Astrocyte of the spinal cord (primary cell): ENCODE measurements at regions not wholly inside any gene's neighbourhood (a gene's known extent, or its start where the extent isn't known, plus 50 kb on each side); places are given as distances from the start of the nearest gene placed in this dataset.

ENCODE experiments used
- DNase-seq: peaks from one replicate; pipeline ENCODE4 v3.0.0; 2011; ENCODE audit warnings: low read depth, low spot score
- H3K4me3 ChIP-seq: 2 replicates; pipeline ENCODE4 v1.5.1; 2011; ENCODE audit warnings: low read depth, mild to moderate bottlenecking, low read length, moderate library complexity
- CTCF ChIP-seq: IDR thresholded peaks from 2 replicates; pipeline ENCODE4 v1.5.1; 2012; ENCODE audit warnings: low read depth, mild to moderate bottlenecking, low read length, inconsistent platforms
- in situ Hi-C: cut with HindIII; loops from 2 replicates; pipeline ENCODE4 v1.10.0; 2017; ENCODE audit warnings: low sequenced_read_pairs

DNA sequence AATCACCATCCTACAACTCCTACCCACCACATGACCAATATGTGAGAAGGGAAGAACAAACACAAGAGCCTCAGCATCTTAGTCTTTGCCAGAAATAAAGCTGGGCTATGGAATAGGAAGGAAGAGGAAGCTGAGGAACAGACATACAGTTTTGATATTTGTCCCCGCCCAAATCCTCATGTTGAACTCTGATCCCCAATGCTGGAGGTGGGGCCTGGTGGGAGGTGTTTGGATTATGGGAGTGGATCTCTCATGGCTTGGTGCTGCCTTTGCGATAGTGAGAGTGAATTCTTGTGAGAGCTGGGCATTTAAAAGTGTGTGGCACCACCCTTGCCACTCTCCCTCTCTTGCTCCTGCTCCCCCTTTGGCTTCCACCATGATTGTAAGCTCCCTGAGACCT is 52.4 kb upstream of the NLK start:
- DNase-seq = no peak
- in situ Hi-C loops = no loop called here
- H3K4me3 ChIP-seq = no peak overlapping the region
- no peak for TF ChIP-seq CTCF

- in situ Hi-C loops = no loop called here
- H3K4me3 ChIP-seq = no peak overlapping the region
- no peak for DNase-seq
- TF ChIP-seq CTCF = no peak
Observed at GRCh38 chr17:27990979-27991378, 51.5 kb upstream of the NLK start.

GRCh38 chr17:27991462-27991993 is 50.9 kb upstream of the NLK start:
- H3K4me3 ChIP-seq = no peak overlapping the region
- in situ Hi-C loops = no loop called here
- no peak for TF ChIP-seq CTCF
- no peak for DNase-seq
